Right lobe of liver (tissue), 4 donors: ENCODE measurements at regions not wholly inside any gene's neighbourhood (a gene's known extent, or its start where the extent isn't known, plus 50 kb on each side); places are given as distances from the start of the nearest gene placed in this dataset.

Experiments
- POLR2A ChIP-seq: fragments of 450-650 bp; IDR thresholded peaks from one replicate; pipeline ENCODE4 v1.6.1; 2017; ENCODE audit warnings: antibody characterized with exemption, mild to moderate bottlenecking
- TF ChIP-seq, protein P1 (sequence below), 4 donors: fragments of 200-600 bp in 3 of 4; fragments of 450-650 bp in 1 of 4; IDR thresholded peaks; one replicate each; pipeline versions ENCODE4 v1.5.1 to v1.8.0; 2016 to 2022; ENCODE audit warnings: antibody characterized with exemption in 4 of 4, mild to moderate bottlenecking in 2 of 4
- donor health status: DM: no; HTN: no; CAD: no.
- donor health status: DM: no; HTN: no; CAD: no.
- donor health status: DM: no; HTN: yes; CAD: no.

GRCh38 chr20:60788070-60788469 is 464.0 kb upstream of the CDH4 start:
- TF ChIP-seq, protein P1, sequence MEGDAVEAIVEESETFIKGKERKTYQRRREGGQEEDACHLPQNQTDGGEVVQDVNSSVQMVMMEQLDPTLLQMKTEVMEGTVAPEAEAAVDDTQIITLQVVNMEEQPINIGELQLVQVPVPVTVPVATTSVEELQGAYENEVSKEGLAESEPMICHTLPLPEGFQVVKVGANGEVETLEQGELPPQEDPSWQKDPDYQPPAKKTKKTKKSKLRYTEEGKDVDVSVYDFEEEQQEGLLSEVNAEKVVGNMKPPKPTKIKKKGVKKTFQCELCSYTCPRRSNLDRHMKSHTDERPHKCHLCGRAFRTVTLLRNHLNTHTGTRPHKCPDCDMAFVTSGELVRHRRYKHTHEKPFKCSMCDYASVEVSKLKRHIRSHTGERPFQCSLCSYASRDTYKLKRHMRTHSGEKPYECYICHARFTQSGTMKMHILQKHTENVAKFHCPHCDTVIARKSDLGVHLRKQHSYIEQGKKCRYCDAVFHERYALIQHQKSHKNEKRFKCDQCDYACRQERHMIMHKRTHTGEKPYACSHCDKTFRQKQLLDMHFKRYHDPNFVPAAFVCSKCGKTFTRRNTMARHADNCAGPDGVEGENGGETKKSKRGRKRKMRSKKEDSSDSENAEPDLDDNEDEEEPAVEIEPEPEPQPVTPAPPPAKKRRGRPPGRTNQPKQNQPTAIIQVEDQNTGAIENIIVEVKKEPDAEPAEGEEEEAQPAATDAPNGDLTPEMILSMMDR (IDR thresholded peaks at IDR 0.05): no peak
- no peak for TF ChIP-seq POLR2A
